GM12873 (cell line): ENCODE measurements at regions not wholly inside any gene's neighbourhood (a gene's known extent, or its start where the extent isn't known, plus 50 kb on each side); places are given as distances from the start of the nearest gene placed in this dataset.

Experiments used
- TF ChIP-seq, protein P1 (sequence below): IDR thresholded peaks from 2 replicates; pipeline ENCODE4 v1.5.1; 2012; ENCODE audit warnings: low read depth, mild to moderate bottlenecking, moderate library complexity, low read length, control low read depth; ENCODE audit not compliant: insufficient read depth; ENCODE audit errors: missing control alignments

DNA sequence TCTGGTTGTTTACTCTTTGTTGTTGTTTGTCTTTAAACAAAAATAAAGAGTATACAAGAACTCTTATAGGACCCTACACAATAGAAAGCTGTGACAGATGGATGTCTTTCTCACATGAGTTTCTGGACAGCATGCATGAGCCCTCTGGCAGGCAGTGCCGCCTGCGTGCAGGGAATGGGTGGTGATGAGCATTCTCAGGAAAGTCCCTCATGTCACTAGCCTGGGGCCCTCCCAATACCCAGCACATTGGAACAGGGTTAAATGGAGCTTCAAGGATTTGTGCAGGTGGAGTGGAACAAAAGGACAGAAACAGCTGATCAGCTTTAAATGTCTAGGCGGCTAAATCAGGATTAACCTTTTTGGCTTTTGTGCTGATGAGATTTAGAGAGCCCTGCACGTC lies 181.0 kb upstream of the CD180 start:
- TF ChIP-seq, protein P1, sequence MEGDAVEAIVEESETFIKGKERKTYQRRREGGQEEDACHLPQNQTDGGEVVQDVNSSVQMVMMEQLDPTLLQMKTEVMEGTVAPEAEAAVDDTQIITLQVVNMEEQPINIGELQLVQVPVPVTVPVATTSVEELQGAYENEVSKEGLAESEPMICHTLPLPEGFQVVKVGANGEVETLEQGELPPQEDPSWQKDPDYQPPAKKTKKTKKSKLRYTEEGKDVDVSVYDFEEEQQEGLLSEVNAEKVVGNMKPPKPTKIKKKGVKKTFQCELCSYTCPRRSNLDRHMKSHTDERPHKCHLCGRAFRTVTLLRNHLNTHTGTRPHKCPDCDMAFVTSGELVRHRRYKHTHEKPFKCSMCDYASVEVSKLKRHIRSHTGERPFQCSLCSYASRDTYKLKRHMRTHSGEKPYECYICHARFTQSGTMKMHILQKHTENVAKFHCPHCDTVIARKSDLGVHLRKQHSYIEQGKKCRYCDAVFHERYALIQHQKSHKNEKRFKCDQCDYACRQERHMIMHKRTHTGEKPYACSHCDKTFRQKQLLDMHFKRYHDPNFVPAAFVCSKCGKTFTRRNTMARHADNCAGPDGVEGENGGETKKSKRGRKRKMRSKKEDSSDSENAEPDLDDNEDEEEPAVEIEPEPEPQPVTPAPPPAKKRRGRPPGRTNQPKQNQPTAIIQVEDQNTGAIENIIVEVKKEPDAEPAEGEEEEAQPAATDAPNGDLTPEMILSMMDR, result no peak

DNA sequence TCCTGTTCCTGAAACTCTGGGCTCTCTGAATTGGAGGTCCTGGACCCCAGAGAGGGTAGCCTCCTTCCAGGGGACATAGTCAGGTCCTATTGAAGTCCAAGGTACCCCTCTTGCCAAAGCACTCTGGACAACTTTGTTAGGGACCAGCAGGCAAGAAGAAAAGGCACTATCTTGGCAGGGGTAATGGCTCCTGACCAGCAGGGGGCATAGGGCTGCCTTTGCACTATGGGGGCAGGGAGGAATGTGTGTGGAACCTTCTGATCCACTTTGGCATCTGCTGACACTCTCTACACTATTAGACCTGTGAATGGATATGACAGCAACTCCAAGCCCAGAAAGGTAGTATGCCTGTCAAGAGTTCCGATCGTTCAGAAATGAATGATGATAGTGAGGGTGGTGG lies 179.0 kb upstream of the CD180 start:
- TF ChIP-seq, protein P1, result peak; percentile 49

DNA sequence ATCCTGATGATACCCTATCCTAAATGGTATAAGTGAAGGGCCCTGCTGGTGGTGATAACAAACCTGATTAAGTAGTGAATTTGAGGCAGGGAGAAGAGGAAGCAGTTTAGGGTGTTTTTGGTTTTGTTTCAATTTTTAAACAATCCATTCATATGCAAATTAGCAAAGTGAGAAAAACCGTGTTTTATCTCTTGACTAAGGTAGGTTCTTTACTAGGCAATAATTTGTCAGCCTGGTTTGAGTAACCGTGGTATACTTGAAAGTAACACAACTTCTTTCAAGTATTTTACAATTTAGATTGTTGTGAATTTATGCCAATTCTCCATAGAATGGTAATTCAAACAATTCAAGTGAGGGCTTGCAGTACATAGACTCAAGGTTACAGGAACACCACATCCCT lies 177.8 kb upstream of the CD180 start:
- TF ChIP-seq, protein P1, result no peak

DNA sequence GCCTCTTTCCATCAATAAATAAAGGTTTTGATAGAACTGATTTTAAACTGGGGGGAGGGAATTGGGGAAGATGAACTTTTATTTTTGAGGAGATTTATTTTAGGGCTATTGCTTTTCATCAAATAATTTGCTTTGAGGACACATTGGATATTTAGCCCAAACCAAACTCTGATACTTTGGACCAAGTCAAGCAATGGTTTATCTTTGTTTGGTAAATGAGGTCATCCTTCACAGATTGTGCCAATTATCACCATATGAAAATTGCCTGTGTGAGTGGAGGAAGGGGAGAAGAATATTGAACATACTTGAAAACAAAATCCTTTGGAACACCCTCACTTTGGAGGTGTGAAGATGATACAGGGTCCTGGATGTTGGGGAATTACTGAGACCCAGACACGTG lies 176.9 kb upstream of the CD180 start:
- TF ChIP-seq, protein P1, result no peak

DNA sequence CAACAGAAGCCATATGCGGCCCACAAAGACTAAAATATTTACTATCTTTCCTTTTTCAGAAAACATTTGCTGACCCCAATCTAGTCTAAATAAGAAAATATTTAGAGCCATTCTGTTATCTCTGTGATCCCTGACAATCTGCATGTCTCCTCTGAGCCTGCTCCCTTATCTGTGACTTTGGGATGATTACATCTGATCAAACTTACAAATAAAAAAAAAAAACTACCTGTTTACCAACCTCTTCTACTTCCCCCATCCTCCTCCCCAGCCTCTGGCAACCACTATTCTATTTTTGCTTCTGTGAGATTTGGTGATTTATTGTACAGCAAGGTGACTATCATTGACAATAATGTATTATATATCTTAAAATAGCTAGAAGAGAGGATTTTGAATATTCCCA lies 176.3 kb upstream of the CD180 start:
- TF ChIP-seq, protein P1, result no peak

DNA sequence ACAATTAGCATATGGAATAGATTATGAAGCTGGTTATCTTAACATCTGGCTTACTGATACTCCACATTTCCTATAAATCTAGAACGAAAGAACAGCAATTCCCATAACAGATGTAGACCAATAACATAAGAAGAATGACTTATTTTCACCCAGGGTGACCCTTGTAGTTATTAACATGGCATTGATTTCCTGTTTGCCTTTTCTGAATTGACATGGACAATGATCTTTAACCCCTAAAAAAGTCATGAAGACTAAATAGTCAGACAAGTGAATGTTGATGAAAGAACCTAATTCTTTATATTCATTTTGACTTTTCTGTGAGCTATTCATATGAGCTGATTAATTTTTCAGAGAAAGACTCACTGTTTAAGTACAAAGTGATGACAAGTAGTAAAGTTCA lies 175.3 kb upstream of the CD180 start:
- TF ChIP-seq, protein P1, result no peak

DNA sequence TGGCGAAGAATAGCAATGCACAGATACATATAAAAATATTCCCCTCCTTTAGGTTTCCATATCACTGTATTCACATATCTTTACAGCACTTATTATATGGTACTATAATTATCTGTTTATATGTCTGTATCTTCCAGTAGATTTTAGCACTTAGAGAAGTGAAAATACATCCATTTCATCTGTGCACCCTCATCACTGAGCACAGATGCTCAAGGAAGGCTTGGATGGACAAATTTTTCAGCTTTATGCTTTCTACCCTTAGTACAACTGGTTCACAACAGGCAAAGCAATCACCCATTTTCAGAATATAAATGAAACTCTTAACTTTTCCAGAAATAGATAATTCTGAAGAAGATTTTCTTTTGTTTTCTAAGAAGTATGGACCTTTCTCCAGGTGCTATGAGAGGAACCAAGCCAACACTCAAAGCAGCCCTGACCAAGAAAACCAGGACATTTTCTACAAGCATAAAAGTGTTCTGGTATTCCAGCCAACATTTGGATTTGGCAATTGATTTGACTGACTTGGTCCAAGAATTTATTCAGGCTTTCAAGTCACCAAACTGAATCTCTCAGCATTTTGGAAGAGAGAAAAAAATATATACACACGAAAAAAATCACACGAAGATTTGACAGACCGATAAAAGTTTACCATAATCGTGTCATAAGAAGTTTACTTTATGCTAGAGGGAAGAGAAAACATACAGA lies 170.2 kb upstream of the CD180 start:
- TF ChIP-seq, protein P1, result no peak
